ENCODE measurements at regions not wholly inside any gene's neighbourhood (a gene's known extent, or its start where the extent isn't known, plus 50 kb on each side); places are given as distances from the start of the nearest gene placed in this dataset.

- TF ChIP-seq POLR2A (IDR thresholded peaks at IDR 0.05; ENCODE audit: low read depth, low read length) (no peak), CTCF (IDR thresholded peaks at IDR 0.05; ENCODE audit: extremely low read depth in 1 of 2, insufficient read depth in 1 of 2, low read depth in 1 of 2, low read length in 2 of 2) (no peak), EZH2 (IDR thresholded peaks at IDR 0.05; ENCODE audit: borderline replicate concordance, low read depth, low read length, severe bottlenecking) (no peak), GATA2 (IDR thresholded peaks at IDR 0.05; ENCODE audit: insufficient read depth, insufficient read length, low read depth, low read length) (no peak), POLR2AphosphoS5 (IDR thresholded peaks at IDR 0.05; ENCODE audit: insufficient read depth, low read depth, low read length) (no peak), FOS (IDR thresholded peaks at IDR 0.05; ENCODE audit: borderline replicate concordance, insufficient read depth, low read length) (no peak)
Observed at GRCh38 chr7:121561717-121562116, 165.6 kb upstream of the FAM3C start.
